A549 (cell line): ENCODE measurements at regions not wholly inside any gene's neighbourhood (a gene's known extent, or its start where the extent isn't known, plus 50 kb on each side); places are given as distances from the start of the nearest gene placed in this dataset.
"Not testable (repeated sequence)": the region's sequence is repeated elsewhere in the genome, so short reads cannot be mapped to it uniquely, and the experiment has no call there.

Experiments
- ATAC-seq, 2 experiments: fragments of 200-7000 bp in 1 of 2; fragments of >200 bp in 1 of 2; cut with Nextera tagmentation in 1 of 2; cut with Tn5 transposase in 1 of 2; 3 replicates each; pipeline versions ENCODE4 v1.8.0 to v1.9.1; 2018 to 2020; ENCODE audit warnings: mild to moderate bottlenecking in 1 of 2, moderate library complexity in 1 of 2
- CTCF ChIA-PET: fragments of 300-600 bp; sonication (Branson Sonifier 250); formaldehyde crosslinking; extraction: SDS; loops from one replicate; lab custom pipeline; 2021; ENCODE audit warnings: antibody characterized with exemption, inconsistent platforms; lab: Yijun Ruan, JAX
- POLR2A ChIA-PET: fragments of 350-600 bp; formaldehyde crosslinking; extraction: SDS; loops from one replicate; lab custom pipeline; 2021; ENCODE audit warnings: antibody characterized with exemption, inconsistent platforms; lab: Yijun Ruan, JAX
- DNase-seq, 2 experiments: peaks; one replicate each; pipeline versions ENCODE4 v3.0.0 to v3.0.0-alpha.2; 2011 to 2016; ENCODE audit warnings: low read depth in 1 of 2, low spot score in 1 of 2
- FAIRE-seq: peaks from 2 replicates; lab custom pipeline; 2011; peaks lifted over from hg19 to GRCh38; lab: Jason Lieb, UNC
- H3K27ac ChIP-seq, 2 experiments: fragments of >200 bp; sonication (Bioruptor Twin); formaldehyde crosslinking; 3 replicates each; pipeline ENCODE4 v1.5.1; 2016 to 2017
- H3K4me1 ChIP-seq: fragments of >200 bp; sonication (Bioruptor Twin); formaldehyde crosslinking; 3 replicates; pipeline ENCODE4 v1.6.1; 2016
- H3K4me2 ChIP-seq: fragments of >200 bp; sonication (Bioruptor Twin); formaldehyde crosslinking; 3 replicates; pipeline ENCODE4 v1.6.1; 2016
- H3K4me3 ChIP-seq: fragments of >200 bp; sonication (Bioruptor Twin); formaldehyde crosslinking; 3 replicates; pipeline ENCODE4 v1.5.1; 2016
- H3K9me3 ChIP-seq: fragments of >200 bp; sonication (Bioruptor Twin); formaldehyde crosslinking; 3 replicates; pipeline ENCODE4 v1.6.1; 2016
- BCL3 ChIP-seq: fragments of >200 bp; sonication (Bioruptor Twin); formaldehyde crosslinking; IDR thresholded peaks from 3 replicates; pipeline ENCODE4 v1.6.1; 2016
- CBX2 ChIP-seq: fragments of 200-600 bp; sonication (generic); IDR thresholded peaks from 2 replicates; pipeline ENCODE4 v1.6.1; 2016; ENCODE audit warnings: low read depth, mild to moderate bottlenecking, borderline replicate concordance
- CEBPB ChIP-seq, 2 experiments: fragments of >200 bp in 1 of 2; sonication (Bioruptor Twin) in 1 of 2; formaldehyde crosslinking in 1 of 2; IDR thresholded peaks; 2 replicates each; pipeline ENCODE4 v1.6.1; 2012 to 2016
- CHD4 ChIP-seq: fragments of 200-600 bp; sonication (generic); IDR thresholded peaks from 2 replicates; pipeline ENCODE4 v1.6.1; 2016; ENCODE audit warnings: antibody characterized with exemption, mild to moderate bottlenecking, borderline replicate concordance
- E2F6 ChIP-seq: IDR thresholded peaks from 2 replicates; pipeline ENCODE4 v1.6.1; 2012; ENCODE audit warnings: low read depth, borderline replicate concordance
- FOXS1 ChIP-seq: fragments of 250-450 bp; sonication (Bioruptor Pico); IDR thresholded peaks from 2 replicates; pipeline ENCODE4 v1.5.0; 2020; ENCODE audit warnings: mild to moderate bottlenecking, moderate library complexity
- HDAC2 ChIP-seq: fragments of 200-600 bp; sonication (generic); IDR thresholded peaks from 2 replicates; pipeline ENCODE4 v1.6.1; 2016
- HES2 ChIP-seq: fragments of >200 bp; sonication (Bioruptor Twin); formaldehyde crosslinking; IDR thresholded peaks from 2 replicates; pipeline ENCODE4 v1.6.1; 2016
- HMGXB4 ChIP-seq: fragments of 250-450 bp; sonication (Bioruptor Pico); IDR thresholded peaks from 2 replicates; pipeline ENCODE4 v1.5.0; 2021; ENCODE audit warnings: mild to moderate bottlenecking, moderate library complexity, borderline replicate concordance
- HOXB5 ChIP-seq: fragments of 250-450 bp; sonication (Bioruptor Pico); IDR thresholded peaks from 2 replicates; pipeline ENCODE4 v1.5.0; 2020; ENCODE audit warnings: mild to moderate bottlenecking, moderate library complexity
- MAZ ChIP-seq: fragments of 150-350 bp; IDR thresholded peaks from 2 replicates; pipeline ENCODE4 v1.6.1; 2014; ENCODE audit warnings: antibody characterized with exemption, low read depth, low read length, borderline replicate concordance
- PHF8 ChIP-seq: fragments of 200-600 bp; sonication (generic); IDR thresholded peaks from 2 replicates; pipeline ENCODE4 v1.6.1; 2016; ENCODE audit warnings: low read depth, mild to moderate bottlenecking, antibody characterized with exemption, moderate library complexity, borderline replicate concordance
- RARB ChIP-seq: fragments of 250-450 bp; sonication (Bioruptor Pico); IDR thresholded peaks from 2 replicates; pipeline ENCODE4 v1.8.0; 2021; ENCODE audit warnings: mild to moderate bottlenecking, moderate library complexity
- ZC3H11A ChIP-seq: fragments of 450-650 bp; IDR thresholded peaks from 2 replicates; pipeline ENCODE4 v1.6.1; 2014; ENCODE audit warnings: antibody characterized with exemption, mild to moderate bottlenecking
- WGBS: methylation state at CpG from one replicate; pipeline ENCODE4 v1.1.6; 2017; ENCODE audit errors: missing lambda C conversion rate; 5-methylcytosine and 5-hydroxymethylcytosine counted together
- small RNA-seq, 6 experiments: library from RNA; depleted of rRNA; stranded (forward); fragments of <200 nt; gene quantifications; one replicate each; pipeline ENCODE3, GENCODE V24; 2012

- Histone ChIP-seq H3K9me3 (no peaks in the 10 kb centered on the region), H3K27ac (no peak overlapping the region), H3K4me1 (no peaks in the 10 kb centered on the region)
- FAIRE-seq (no peak), DNase-seq (no peak)
- CTCF ChIA-PET, result no interaction called here
- no peak for TF ChIP-seq CEBPB (IDR thresholded peaks at IDR 0.05)
- no peak for TF ChIP-seq CHD4
- no peak for TF ChIP-seq MAZ
- no peak for TF ChIP-seq PHF8
- TF ChIP-seq HES2, result no peak
- no peak for TF ChIP-seq FOXS1 (CRISPR knock-in tag)
- TF ChIP-seq, all 56 proteins: peak for 0
- ATAC-seq, result no peak
- POLR2A ChIA-PET, result no interaction called here
- no peak overlapping the region for H3K4me2 ChIP-seq
- no peak overlapping the region for H3K4me3 ChIP-seq
- 41% methylated on average over 2 of the region's 2 CpGs for WGBS
Observed at GRCh38 chr5:27093279-27093678, 54.9 kb upstream of the CDH9 start.

GRCh38 chr5:27091858-27092257, 53.5 kb upstream of the CDH9 start:
- CTCF ChIA-PET, result no interaction called here
- FAIRE-seq, result no peak
- 13% methylated on average over 1 of the region's 1 CpG for WGBS

GRCh38 chr5:27088822-27089221, 50.4 kb upstream of the CDH9 start:
- DNase-seq, H3K9me3 ChIP-seq, H3K4me2 ChIP-seq, ATAC-seq, FAIRE-seq, H3K4me3 ChIP-seq, CTCF ChIA-PET, H3K4me1 ChIP-seq, H3K27ac ChIP-seq, POLR2A ChIA-PET: not testable (repeated sequence)
- 76% methylated on average over 4 of the region's 4 CpGs for WGBS
- peak; percentile 35; the same call in 1 of the 2 replicates for TF ChIP-seq ZC3H11A

More at GRCh38 chr5:27091858-27092257, 53.5 kb upstream of the CDH9 start:
- POLR2A ChIA-PET, result no interaction called here
- H3K4me1 ChIP-seq, result no peaks in the 10 kb centered on the region
- TF ChIP-seq E2F6 (no peak), HOXB5 (CRISPR knock-in tag) (no peak), RARB (CRISPR knock-in tag) (no peak), BCL3 (no peak), HMGXB4 (no peak), CBX2 (no peak), FOXS1 (CRISPR knock-in tag) (no peak), HDAC2 (no peak)
- no peak overlapping the region for H3K27ac ChIP-seq
- no peak overlapping the region for H3K4me2 ChIP-seq
- no peak for ATAC-seq
- H3K4me3 ChIP-seq, result no peak overlapping the region
- DNase-seq, result no peak
- H3K9me3 ChIP-seq, result no peaks in the 10 kb centered on the region

Small RNA genes lying in the stretch of these regions (small RNA-seq; reads per million reads assigned to genes)
- gene AC010385.1 (0 reads per million in 6 experiments), gene AC010385.3 (0 reads per million in 6 experiments), gene AC026421.1 (0 reads per million in 6 experiments), gene AC114300.1 (0 reads per million in 6 experiments), gene LSP1P3 (0 to 1.2 (median 0) reads per million in 6 experiments), gene RF00425 (0 to 0.26 (median 0) reads per million in 6 experiments), gene RNU6-738P (0 to 207 (median 14.8) reads per million in 6 experiments), gene RNU6-909P (0 reads per million in 6 experiments), gene UBL5P1 (0 reads per million in 6 experiments)
